Adrenal gland (tissue), 9 donors: ENCODE measurements at regions not wholly inside any gene's neighbourhood (a gene's known extent, or its start where the extent isn't known, plus 50 kb on each side); places are given as distances from the start of the nearest gene placed in this dataset.

Experiments used
- DNase-seq, 7 donors: peaks; one replicate each; pipeline ENCODE4 v3.0.0-alpha.2; 2019 to 2020
- H3K27ac ChIP-seq, 5 donors: fragments of 200-600 bp; sonication (generic) in 4 of 5; 1 replicate in 3 of 5; 2 replicates in 2 of 5; pipeline versions ENCODE4 v1.5.1 to v1.8.0; 2016 to 2020; ENCODE audit warnings: mild to moderate bottlenecking in 1 of 5
- H3K27me3 ChIP-seq: fragments of 200-600 bp; 2 replicates; pipeline ENCODE4 v1.8.0; 2021
- H3K36me3 ChIP-seq, 2 donors: fragments of 200-600 bp; replicated peaks in 1 of 2; 1 replicate in 1 of 2; 2 replicates in 1 of 2; pipeline versions ENCODE4 v1.5.1 to v1.8.0; 2018 to 2022
- H3K4me1 ChIP-seq, 2 donors: fragments of 200-600 bp; replicated peaks in 1 of 2; 1 replicate in 1 of 2; 2 replicates in 1 of 2; pipeline versions ENCODE4 v1.5.1 to v1.8.0; 2018 to 2021
- H3K4me3 ChIP-seq, 4 donors: fragments of 200-600 bp; sonication (generic) in 3 of 4; one replicate each; pipeline ENCODE4 v1.5.1; 2016 to 2018
- H3K9me3 ChIP-seq, 3 donors: fragments of 200-600 bp; sonication (generic) in 1 of 3; replicated peaks in 1 of 3; 1 replicate in 2 of 3; 2 replicates in 1 of 3; pipeline versions ENCODE4 v1.5.1 to v1.8.0; 2016 to 2021
- POLR2A ChIP-seq, 2 donors: fragments of 450-650 bp; IDR thresholded peaks; one replicate each; pipeline ENCODE4 v1.6.1; 2017; ENCODE audit warnings: antibody characterized with exemption in 2 of 2, mild to moderate bottlenecking in 2 of 2, moderate library complexity in 1 of 2
- WGBS, 4 donors: extraction: QIAGEN DNeasy Blood & Tissue Kit in 2 of 4; methylation state at CpG; one replicate each; pipeline versions ENCODE4 v1.1.5 to v1.1.7; 2013 to 2017; 5-methylcytosine and 5-hydroxymethylcytosine counted together
- intact Hi-C, 2 donors: fragments of 100-400 bp; cut with DNase I; formaldehyde crosslinking; loops; one replicate each; pipeline versions ENCODE4 v1.14.1 to v1.15.0; 2022 to 2023
- TF ChIP-seq, protein P1 (sequence below), 6 experiments: fragments of 450-650 bp in 4 of 6; fragments of 200-600 bp in 2 of 6; sonication (generic) in 1 of 6; IDR thresholded peaks; 1 replicate in 5 of 6; 2 replicates in 1 of 6; pipeline versions ENCODE4 v1.5.1 to v1.8.0; 2016 to 2021; ENCODE audit warnings: antibody characterized with exemption in 6 of 6, mild to moderate bottlenecking in 2 of 6, moderate library complexity in 1 of 6
- donor health status: healthy with polysubstance abuse.
- donor health status: Bipolar disorder and iron deficiency.
- donor health status: DM: yes; HTN: yes; CAD: no.
- donor health status: DM: no; HTN: no; CAD: no.
- donor health status: DM: no; HTN: no; CAD: no.

DNA sequence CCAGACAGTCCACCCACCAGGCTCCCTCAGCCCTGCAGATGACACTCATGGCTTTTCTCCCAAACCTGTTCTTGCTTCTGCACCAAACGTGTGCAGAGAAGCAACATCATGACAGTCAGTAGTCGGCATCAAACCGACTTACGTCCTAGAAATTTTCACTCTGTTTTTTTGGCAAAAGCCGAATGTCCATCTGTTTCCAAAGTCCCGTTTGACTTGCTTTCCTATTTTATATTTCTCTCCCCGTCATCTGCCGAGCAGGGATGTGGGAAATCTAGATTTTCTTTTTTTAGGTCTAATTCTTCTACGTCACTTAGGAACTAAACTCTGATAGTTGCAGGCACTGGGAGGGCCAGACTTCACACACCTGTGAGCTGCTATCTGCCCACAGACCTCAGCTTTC lies 104.9 kb downstream of the RMI2 start:
- Histone ChIP-seq H3K36me3 (no peaks in the 10 kb centered on the region), H3K27ac (no peak overlapping the region), H3K27me3 (no peaks in the 10 kb centered on the region), H3K4me1 (no peaks in the 10 kb centered on the region), H3K9me3 (no peaks in the 10 kb centered on the region), H3K4me3 (no peak overlapping the region)
- WGBS, 4 donors: 83 to 93% (median 88%) methylated on average over 9 of the region's 9 CpGs
- TF ChIP-seq, protein P1, sequence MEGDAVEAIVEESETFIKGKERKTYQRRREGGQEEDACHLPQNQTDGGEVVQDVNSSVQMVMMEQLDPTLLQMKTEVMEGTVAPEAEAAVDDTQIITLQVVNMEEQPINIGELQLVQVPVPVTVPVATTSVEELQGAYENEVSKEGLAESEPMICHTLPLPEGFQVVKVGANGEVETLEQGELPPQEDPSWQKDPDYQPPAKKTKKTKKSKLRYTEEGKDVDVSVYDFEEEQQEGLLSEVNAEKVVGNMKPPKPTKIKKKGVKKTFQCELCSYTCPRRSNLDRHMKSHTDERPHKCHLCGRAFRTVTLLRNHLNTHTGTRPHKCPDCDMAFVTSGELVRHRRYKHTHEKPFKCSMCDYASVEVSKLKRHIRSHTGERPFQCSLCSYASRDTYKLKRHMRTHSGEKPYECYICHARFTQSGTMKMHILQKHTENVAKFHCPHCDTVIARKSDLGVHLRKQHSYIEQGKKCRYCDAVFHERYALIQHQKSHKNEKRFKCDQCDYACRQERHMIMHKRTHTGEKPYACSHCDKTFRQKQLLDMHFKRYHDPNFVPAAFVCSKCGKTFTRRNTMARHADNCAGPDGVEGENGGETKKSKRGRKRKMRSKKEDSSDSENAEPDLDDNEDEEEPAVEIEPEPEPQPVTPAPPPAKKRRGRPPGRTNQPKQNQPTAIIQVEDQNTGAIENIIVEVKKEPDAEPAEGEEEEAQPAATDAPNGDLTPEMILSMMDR (IDR thresholded peaks at IDR 0.05): no peak
- no peak for TF ChIP-seq POLR2A (IDR thresholded peaks at IDR 0.05)
- DNase-seq: no peak
- intact Hi-C loops: no loop called here

DNA sequence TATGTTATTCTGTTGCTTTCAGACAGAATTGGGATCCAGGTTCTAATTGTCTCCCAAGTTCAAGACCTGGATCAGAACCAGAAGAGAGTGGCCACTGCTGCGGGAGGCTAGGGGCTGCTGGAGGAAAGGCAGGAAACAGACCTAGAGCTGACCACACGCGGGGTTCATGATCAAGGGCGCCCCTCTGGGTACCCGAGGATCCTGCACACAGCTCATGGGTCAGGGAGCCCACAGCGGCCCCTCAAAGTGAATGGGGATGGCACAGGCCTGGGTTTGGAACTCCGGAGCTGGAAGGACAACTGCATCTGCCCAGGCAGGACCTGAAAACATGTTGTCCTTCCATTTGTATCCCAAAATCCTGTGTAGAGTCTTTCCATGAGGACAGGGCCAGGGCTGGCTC lies 107.0 kb downstream of the RMI2 start:
- intact Hi-C loops: no loop called here
- TF ChIP-seq, protein P1 (IDR thresholded peaks at IDR 0.05): no peak
- no peak for TF ChIP-seq POLR2A (IDR thresholded peaks at IDR 0.05)
- H3K4me1 ChIP-seq: no peaks in the 10 kb centered on the region
- no peaks in the 10 kb centered on the region for H3K27me3 ChIP-seq
- no peaks in the 10 kb centered on the region for H3K9me3 ChIP-seq
- no peak overlapping the region for H3K4me3 ChIP-seq
- WGBS, 4 donors: 89 to 96% (median 93%) methylated on average over 4 to 7 of the region's 7 CpGs
- H3K36me3 ChIP-seq: no peaks in the 10 kb centered on the region
- no peak overlapping the region for H3K27ac ChIP-seq
- DNase-seq: no peak

DNA sequence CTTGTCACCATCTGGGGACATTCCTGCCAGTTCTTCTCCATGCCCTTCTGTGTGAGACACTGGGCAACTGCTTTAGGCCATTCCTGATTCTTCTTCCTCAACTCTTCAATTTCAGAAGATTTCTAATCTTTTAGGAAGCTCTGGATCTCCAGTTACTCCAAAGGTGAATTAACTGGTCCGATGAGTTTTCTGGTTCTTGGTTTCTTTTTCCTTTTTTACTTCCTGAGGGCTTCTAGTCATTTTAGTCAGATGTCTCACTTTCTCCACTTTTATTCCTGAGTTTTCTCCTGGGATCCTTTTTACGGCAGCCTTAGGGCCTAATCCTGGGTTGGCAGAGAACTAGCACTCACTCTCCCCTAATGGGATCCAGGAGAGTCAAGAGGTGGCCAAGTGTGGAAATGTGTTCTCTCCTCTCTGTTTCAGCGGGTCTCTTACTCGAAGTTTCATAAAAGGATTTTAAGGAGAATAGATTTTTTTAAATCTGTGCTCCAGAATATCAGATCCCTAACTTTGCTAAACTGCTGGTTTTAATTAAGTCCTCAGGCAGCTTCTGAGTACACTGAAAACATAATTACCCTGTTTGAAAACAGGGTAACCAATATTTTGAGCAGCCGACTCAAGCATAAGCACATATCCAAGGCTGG lies 107.6 kb downstream of the RMI2 start:
- Histone ChIP-seq H3K9me3 (no peaks in the 10 kb centered on the region), H3K27ac (no peak overlapping the region), H3K36me3 (no peaks in the 10 kb centered on the region), H3K27me3 (no peaks in the 10 kb centered on the region), H3K4me1 (no peaks in the 10 kb centered on the region), H3K4me3 (no peak overlapping the region)
- DNase-seq: no peak
- 77 to 88% (median 85%) methylated on average over 5 of the region's 5 CpGs for WGBS, 4 donors
- intact Hi-C loops: no loop called here
- TF ChIP-seq POLR2A (IDR thresholded peaks at IDR 0.05): no peak
- TF ChIP-seq, protein P1 (IDR thresholded peaks at IDR 0.05): no peak

DNA sequence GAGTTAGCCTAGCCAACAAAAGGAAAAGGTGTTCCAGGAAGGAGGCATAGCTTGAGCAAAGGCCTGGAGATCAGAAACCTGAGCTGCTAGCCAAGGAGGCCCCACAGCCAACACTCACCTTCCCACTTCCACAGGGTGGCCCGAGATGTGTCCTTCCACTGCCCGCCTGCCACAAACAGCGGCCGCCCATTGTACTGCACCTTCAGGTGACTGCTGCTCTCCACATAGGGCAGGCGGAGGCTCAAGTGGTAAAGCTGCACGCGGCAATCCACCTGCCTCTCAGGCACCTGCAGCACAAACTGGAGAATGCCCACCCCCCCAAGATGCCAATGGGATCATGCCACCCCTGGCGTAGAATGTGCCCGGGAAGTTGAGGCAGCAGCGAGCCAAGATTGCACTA lies 111.5 kb downstream of the RMI2 start:
- no peak overlapping the region for H3K27ac ChIP-seq
- no peaks in the 10 kb centered on the region for H3K36me3 ChIP-seq
- intact Hi-C loops: no loop called here
- DNase-seq: no peak
- no peak overlapping the region for H3K4me3 ChIP-seq
- 87 to 97% (median 96%) methylated on average over 4 to 10 of the region's 10 CpGs for WGBS, 4 donors
- no peaks in the 10 kb centered on the region for H3K27me3 ChIP-seq
- no peaks in the 10 kb centered on the region for H3K9me3 ChIP-seq
- no peaks in the 10 kb centered on the region for H3K4me1 ChIP-seq
- TF ChIP-seq, protein P1 (IDR thresholded peaks at IDR 0.05): no peak
- no peak for TF ChIP-seq POLR2A (IDR thresholded peaks at IDR 0.05)
